Testis (tissue), 2 donors: ENCODE measurements at regions not wholly inside any gene's neighbourhood (a gene's known extent, or its start where the extent isn't known, plus 50 kb on each side); places are given as distances from the start of the nearest gene placed in this dataset.
A peak's percentile ranks its signal among the peaks of the same experiment; 100 is the strongest.

Experiments used
- DNase-seq: peaks from one replicate; pipeline ENCODE4 v3.0.0-alpha.2; 2019
- H3K27ac ChIP-seq, 2 donors: fragments of 200-600 bp; sonication (generic); one replicate each; pipeline ENCODE4 v1.5.1; 2019
- H3K27me3 ChIP-seq: fragments of 200-600 bp; sonication (generic); one replicate; pipeline ENCODE4 v1.5.1; 2019
- H3K36me3 ChIP-seq: fragments of 200-600 bp; sonication (generic); one replicate; pipeline ENCODE4 v1.5.1; 2017; ENCODE audit warnings: low read depth; ENCODE audit errors: missing control alignments
- H3K4me1 ChIP-seq: fragments of 200-600 bp; sonication (generic); one replicate; pipeline ENCODE4 v1.5.1; 2019
- H3K4me3 ChIP-seq, 2 donors: fragments of 200-600 bp; sonication (generic); one replicate each; pipeline ENCODE4 v1.5.1; 2017 to 2019
- H3K9me3 ChIP-seq: fragments of 200-600 bp; sonication (generic); one replicate; pipeline ENCODE4 v1.5.1; 2017
- CTCF ChIP-seq, 3 experiments: fragments of 450-650 bp in 2 of 3; fragments of 200-600 bp in 1 of 3; sonication (generic) in 1 of 3; IDR thresholded peaks; one replicate each; pipeline ENCODE4 v1.5.1; 2016 to 2019; ENCODE audit warnings: antibody characterized with exemption in 3 of 3, mild to moderate bottlenecking in 2 of 3, moderate library complexity in 1 of 3
- POLR2A ChIP-seq: fragments of 450-650 bp; IDR thresholded peaks from one replicate; pipeline ENCODE4 v1.6.1; 2017; ENCODE audit warnings: antibody characterized with exemption, mild to moderate bottlenecking, moderate library complexity
- WGBS, 2 donors: methylation state at CpG; one replicate each; pipeline ENCODE4 v1.1.5; 2018; 5-methylcytosine and 5-hydroxymethylcytosine counted together
- intact Hi-C: fragments of 100-400 bp; cut with DNase I; formaldehyde crosslinking; loops from one replicate; pipeline ENCODE4 v1.15.1; 2023; ENCODE audit warnings: low total_unique reads

GRCh38 chr15:96176831-96177230, 153.7 kb upstream of the NR2F2 start:
- WGBS, 2 donors: 92 to 93% methylated on average over 4 of the region's 4 CpGs
- Histone ChIP-seq H3K4me3 (no peak overlapping the region), H3K36me3 (no peaks in the 10 kb centered on the region), H3K27me3 (no peaks in the 10 kb centered on the region), H3K9me3 (no peaks in the 10 kb centered on the region), H3K4me1 (peaks cover 9% of the 10 kb centered on the region), H3K27ac (no peak overlapping the region)
- DNase-seq: no peak
- TF ChIP-seq POLR2A (no peak), CTCF (IDR thresholded peaks at IDR 0.05) (no peak)
- intact Hi-C loops: no loop called here

- intact Hi-C loops: no loop called here
- no peak overlapping the region for H3K27ac ChIP-seq
Measured at GRCh38 chr15:96177279-96177678, 153.2 kb upstream of the NR2F2 start.

GRCh38 chr15:96180087-96180748, 150.3 kb upstream of the NR2F2 start:
- TF ChIP-seq POLR2A (no peak), CTCF (IDR thresholded peaks at IDR 0.05) (no peak)
- Histone ChIP-seq H3K4me3 (no peak overlapping the region), H3K4me1 (peaks cover 9% of the 10 kb centered on the region), H3K27ac (no peak overlapping the region), H3K27me3 (no peaks in the 10 kb centered on the region), H3K9me3 (no peaks in the 10 kb centered on the region), H3K36me3 (no peaks in the 10 kb centered on the region)
- intact Hi-C loops: no loop called here
- DNase-seq: no peak
- 47 to 53% methylated on average over 11 of the region's 11 CpGs for WGBS, 2 donors

More at GRCh38 chr15:96177279-96177678, 153.2 kb upstream of the NR2F2 start:
- no peak for DNase-seq
- TF ChIP-seq POLR2A (no peak), CTCF (IDR thresholded peaks at IDR 0.05) (no peak)
- 85 to 89% methylated on average over 1 of the region's 1 CpG for WGBS, 2 donors
- H3K4me1 ChIP-seq: peaks cover 9% of the 10 kb centered on the region
- no peaks in the 10 kb centered on the region for H3K27me3 ChIP-seq
- no peak overlapping the region for H3K4me3 ChIP-seq
- no peaks in the 10 kb centered on the region for H3K9me3 ChIP-seq
- no peaks in the 10 kb centered on the region for H3K36me3 ChIP-seq

GRCh38 chr15:96181217-96181616, 149.3 kb upstream of the NR2F2 start:
- Histone ChIP-seq H3K27me3 (no peaks in the 10 kb centered on the region), H3K36me3 (no peaks in the 10 kb centered on the region), H3K27ac (no peak overlapping the region), H3K9me3 (no peaks in the 10 kb centered on the region), H3K4me3 (no peak overlapping the region), H3K4me1 (peaks cover 9% of the 10 kb centered on the region)
- intact Hi-C loops: no loop called here
- DNase-seq: no peak
- TF ChIP-seq POLR2A: no peak
- no peak for TF ChIP-seq CTCF (IDR thresholded peaks at IDR 0.05)

- WGBS, 2 donors: 78 to 88% methylated on average over 8 of the region's 8 CpGs
- H3K27ac ChIP-seq: no peak overlapping the region
- peaks cover 9% of the 10 kb centered on the region for H3K4me1 ChIP-seq
- H3K36me3 ChIP-seq: no peaks in the 10 kb centered on the region
- H3K27me3 ChIP-seq: no peaks in the 10 kb centered on the region
- no peaks in the 10 kb centered on the region for H3K9me3 ChIP-seq
- TF ChIP-seq POLR2A (no peak), CTCF (IDR thresholded peaks at IDR 0.05) (no peak)
- DNase-seq: peak; percentile 28
- intact Hi-C loops: no loop called here
- H3K4me3 ChIP-seq: no peak overlapping the region
Measured at GRCh38 chr15:96181873-96182301, 148.6 kb upstream of the NR2F2 start.
